ENCODE measurements at regions not wholly inside any gene's neighbourhood (a gene's known extent, or its start where the extent isn't known, plus 50 kb on each side); places are given as distances from the start of the nearest gene placed in this dataset.

GRCh38 chr10:52424341-52424740 lies 110.3 kb downstream of the DKK1 start:
- no peaks in the 10 kb centered on the region for H3K36me3 ChIP-seq
- H3K27ac ChIP-seq = no peak overlapping the region
- no peaks in the 10 kb centered on the region for H3K9me3 ChIP-seq
- WGBS, 5 donors = 58 to 81% (median 72%) methylated on average over 3 of the region's 3 CpGs
- no peak overlapping the region for H3K4me3 ChIP-seq
- no peak for TF ChIP-seq POLR2AphosphoS5 (IDR thresholded peaks at IDR 0.05)
- TF ChIP-seq POLR2A (IDR thresholded peaks at IDR 0.05) = no peak
- TF ChIP-seq CTCF (IDR thresholded peaks at IDR 0.05 in 8 of 11, conservative IDR thresholded peaks at IDR 0.05 in 3 of 11) = no peak
- intact Hi-C loops (cut with DNase I; ENCODE audit: low total_unique reads) = no loop called here
- H3K4me1 ChIP-seq = no peaks in the 10 kb centered on the region
- H3K27me3 ChIP-seq (replicated peaks in 1 of 7) = no peaks in the 10 kb centered on the region
- no peak for DNase-seq

- Histone ChIP-seq H3K36me3 (no peaks in the 10 kb centered on the region), H3K27ac (no peak overlapping the region), H3K27me3 (replicated peaks in 1 of 7) (no peaks in the 10 kb centered on the region), H3K9me3 (no peaks in the 10 kb centered on the region), H3K4me1 (peaks cover 0 to 10% (median 0%) of the 10 kb centered on the region in 6 donors), H3K4me3 (no peak overlapping the region)
- WGBS, 5 donors = 89 to 96% (median 93%) methylated on average over 11 of the region's 11 CpGs
- intact Hi-C loops (cut with DNase I; ENCODE audit: low total_unique reads) = no loop called here
- DNase-seq = no peak
- no peak for TF ChIP-seq CTCF (IDR thresholded peaks at IDR 0.05 in 8 of 11, conservative IDR thresholded peaks at IDR 0.05 in 3 of 11)
- no peak for TF ChIP-seq POLR2AphosphoS5 (IDR thresholded peaks at IDR 0.05)
- no peak for TF ChIP-seq POLR2A (IDR thresholded peaks at IDR 0.05)
These were observed 120.7 kb downstream of the DKK1 start for GRCh38 chr10:52434734-52435133.

- H3K4me1 ChIP-seq = peaks cover 0 to 10% (median 0%) of the 10 kb centered on the region in 6 donors
- no peaks in the 10 kb centered on the region for H3K9me3 ChIP-seq
- H3K27ac ChIP-seq = no peak overlapping the region
- no peak for TF ChIP-seq CTCF (IDR thresholded peaks at IDR 0.05 in 8 of 11, conservative IDR thresholded peaks at IDR 0.05 in 3 of 11)
- TF ChIP-seq POLR2AphosphoS5 (IDR thresholded peaks at IDR 0.05) = no peak
- TF ChIP-seq POLR2A (IDR thresholded peaks at IDR 0.05) = no peak
- H3K36me3 ChIP-seq = no peaks in the 10 kb centered on the region
- 68 to 89% (median 82%) methylated on average over 5 of the region's 5 CpGs for WGBS, 5 donors
- DNase-seq = no peak
- intact Hi-C loops (cut with DNase I; ENCODE audit: low total_unique reads) = no loop called here
- H3K27me3 ChIP-seq (replicated peaks in 1 of 7) = no peaks in the 10 kb centered on the region
- H3K4me3 ChIP-seq = no peak overlapping the region
These were observed 122.6 kb downstream of the DKK1 start for GRCh38 chr10:52436664-52437063.

- Histone ChIP-seq H3K27ac (no peak overlapping the region), H3K4me1 (peaks cover 0 to 10% (median 0%) of the 10 kb centered on the region in 6 donors), H3K36me3 (no peaks in the 10 kb centered on the region), H3K4me3 (no peak overlapping the region), H3K9me3 (no peaks in the 10 kb centered on the region), H3K27me3 (replicated peaks in 1 of 7) (no peaks in the 10 kb centered on the region)
- DNase-seq = no peak
- TF ChIP-seq CTCF (IDR thresholded peaks at IDR 0.05 in 8 of 11, conservative IDR thresholded peaks at IDR 0.05 in 3 of 11) = no peak
- no peak for TF ChIP-seq POLR2AphosphoS5 (IDR thresholded peaks at IDR 0.05)
- no peak for TF ChIP-seq POLR2A (IDR thresholded peaks at IDR 0.05)
- WGBS, 5 donors = 34 to 59% (median 55%) methylated on average over 1 of the region's 1 CpG
- intact Hi-C loops (cut with DNase I; ENCODE audit: low total_unique reads) = no loop called here
These were observed 123.1 kb downstream of the DKK1 start for GRCh38 chr10:52437205-52437646.
